HepG2 (cell line): ENCODE measurements at regions not wholly inside any gene's neighbourhood (a gene's known extent, or its start where the extent isn't known, plus 50 kb on each side); places are given as distances from the start of the nearest gene placed in this dataset.

ENCODE experiments used
- EZH2 ChIP-seq: conservative IDR thresholded peaks from 2 replicates; pipeline ENCODE4 v1.6.1; 2012; ENCODE audit warnings: mild to moderate bottlenecking, low read depth, low read length, moderate library complexity
- KAT7 ChIP-seq: IDR thresholded peaks from 2 replicates; pipeline ENCODE4 v1.6.1; 2018; ENCODE audit warnings: borderline replicate concordance, missing compliant biosample characterization
- PCBP1 ChIP-seq: fragments of 200-400 bp; formaldehyde crosslinking; IDR thresholded peaks from 2 replicates; pipeline ENCODE4 v1.6.1; 2017; ENCODE audit warnings: mild to moderate bottlenecking, low read depth, low read length, borderline replicate concordance
- TCF7L2 ChIP-seq: IDR thresholded peaks from 2 replicates; pipeline ENCODE4 v1.6.1; 2011; ENCODE audit warnings: mild to moderate bottlenecking, low read depth, low read length, moderate library complexity
- ZNF263 ChIP-seq: sonication (generic); formaldehyde crosslinking; IDR thresholded peaks from 2 replicates; pipeline ENCODE4 v1.4.0; 2020; ENCODE audit warnings: missing genetic modification reagents
- TF ChIP-seq, protein P1 (sequence below): IDR thresholded peaks from 2 replicates; pipeline ENCODE4 v1.6.1; 2012; ENCODE audit warnings: low read length, improper control_type of control experiment
- TF ChIP-seq, protein P2 (sequence below): sonication (generic); formaldehyde crosslinking; IDR thresholded peaks from 2 replicates; pipeline ENCODE4 v1.5.0; 2020; ENCODE audit warnings: mild to moderate bottlenecking, missing genetic modification reagents, moderate library complexity
- TF ChIP-seq, protein P3 (sequence below): sonication (generic); formaldehyde crosslinking; IDR thresholded peaks from 2 replicates; pipeline ENCODE4 v1.8.1; 2023; ENCODE audit warnings: missing genetic modification reagents, inconsistent platforms, borderline replicate concordance
- TF ChIP-seq, protein P4 (sequence below): sonication (generic); formaldehyde crosslinking; IDR thresholded peaks from 2 replicates; pipeline ENCODE4 v1.9.0; 2021; ENCODE audit warnings: missing genetic modification reagents, borderline replicate concordance

DNA sequence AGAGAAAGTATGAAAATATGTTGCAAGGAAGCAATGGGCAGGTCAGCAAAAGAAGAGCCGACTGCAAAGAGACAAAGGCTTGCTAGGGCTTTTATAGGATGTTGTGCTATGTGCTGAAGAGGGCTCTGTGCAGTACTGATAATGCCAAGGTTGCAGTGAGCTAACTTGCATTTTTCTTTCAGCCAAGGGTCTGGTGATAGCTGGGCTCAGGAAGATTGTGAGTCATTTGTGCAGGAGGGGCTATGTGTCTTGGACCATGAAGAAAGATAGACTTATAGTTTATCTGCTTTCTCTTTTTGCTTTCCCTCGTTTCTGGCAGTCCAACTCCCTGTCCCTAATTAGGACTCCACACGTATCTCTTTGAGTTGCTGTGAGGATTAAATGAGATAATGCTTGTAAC lies 64.5 kb upstream of the LRIG1 start:
- TF ChIP-seq KAT7 (CRISPR knock-in tag) = no peak
- TF ChIP-seq, protein P1, sequence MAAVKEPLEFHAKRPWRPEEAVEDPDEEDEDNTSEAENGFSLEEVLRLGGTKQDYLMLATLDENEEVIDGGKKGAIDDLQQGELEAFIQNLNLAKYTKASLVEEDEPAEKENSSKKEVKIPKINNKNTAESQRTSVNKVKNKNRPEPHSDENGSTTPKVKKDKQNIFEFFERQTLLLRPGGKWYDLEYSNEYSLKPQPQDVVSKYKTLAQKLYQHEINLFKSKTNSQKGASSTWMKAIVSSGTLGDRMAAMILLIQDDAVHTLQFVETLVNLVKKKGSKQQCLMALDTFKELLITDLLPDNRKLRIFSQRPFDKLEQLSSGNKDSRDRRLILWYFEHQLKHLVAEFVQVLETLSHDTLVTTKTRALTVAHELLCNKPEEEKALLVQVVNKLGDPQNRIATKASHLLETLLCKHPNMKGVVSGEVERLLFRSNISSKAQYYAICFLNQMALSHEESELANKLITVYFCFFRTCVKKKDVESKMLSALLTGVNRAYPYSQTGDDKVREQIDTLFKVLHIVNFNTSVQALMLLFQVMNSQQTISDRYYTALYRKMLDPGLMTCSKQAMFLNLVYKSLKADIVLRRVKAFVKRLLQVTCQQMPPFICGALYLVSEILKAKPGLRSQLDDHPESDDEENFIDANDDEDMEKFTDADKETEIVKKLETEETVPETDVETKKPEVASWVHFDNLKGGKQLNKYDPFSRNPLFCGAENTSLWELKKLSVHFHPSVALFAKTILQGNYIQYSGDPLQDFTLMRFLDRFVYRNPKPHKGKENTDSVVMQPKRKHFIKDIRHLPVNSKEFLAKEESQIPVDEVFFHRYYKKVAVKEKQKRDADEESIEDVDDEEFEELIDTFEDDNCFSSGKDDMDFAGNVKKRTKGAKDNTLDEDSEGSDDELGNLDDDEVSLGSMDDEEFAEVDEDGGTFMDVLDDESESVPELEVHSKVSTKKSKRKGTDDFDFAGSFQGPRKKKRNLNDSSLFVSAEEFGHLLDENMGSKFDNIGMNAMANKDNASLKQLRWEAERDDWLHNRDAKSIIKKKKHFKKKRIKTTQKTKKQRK = no peak
- no peak for TF ChIP-seq ZNF263 (CRISPR knock-in tag)
- TF ChIP-seq, protein P2, sequence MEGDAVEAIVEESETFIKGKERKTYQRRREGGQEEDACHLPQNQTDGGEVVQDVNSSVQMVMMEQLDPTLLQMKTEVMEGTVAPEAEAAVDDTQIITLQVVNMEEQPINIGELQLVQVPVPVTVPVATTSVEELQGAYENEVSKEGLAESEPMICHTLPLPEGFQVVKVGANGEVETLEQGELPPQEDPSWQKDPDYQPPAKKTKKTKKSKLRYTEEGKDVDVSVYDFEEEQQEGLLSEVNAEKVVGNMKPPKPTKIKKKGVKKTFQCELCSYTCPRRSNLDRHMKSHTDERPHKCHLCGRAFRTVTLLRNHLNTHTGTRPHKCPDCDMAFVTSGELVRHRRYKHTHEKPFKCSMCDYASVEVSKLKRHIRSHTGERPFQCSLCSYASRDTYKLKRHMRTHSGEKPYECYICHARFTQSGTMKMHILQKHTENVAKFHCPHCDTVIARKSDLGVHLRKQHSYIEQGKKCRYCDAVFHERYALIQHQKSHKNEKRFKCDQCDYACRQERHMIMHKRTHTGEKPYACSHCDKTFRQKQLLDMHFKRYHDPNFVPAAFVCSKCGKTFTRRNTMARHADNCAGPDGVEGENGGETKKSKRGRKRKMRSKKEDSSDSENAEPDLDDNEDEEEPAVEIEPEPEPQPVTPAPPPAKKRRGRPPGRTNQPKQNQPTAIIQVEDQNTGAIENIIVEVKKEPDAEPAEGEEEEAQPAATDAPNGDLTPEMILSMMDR = no peak
- no peak for TF ChIP-seq TCF7L2
- TF ChIP-seq, protein P3, sequence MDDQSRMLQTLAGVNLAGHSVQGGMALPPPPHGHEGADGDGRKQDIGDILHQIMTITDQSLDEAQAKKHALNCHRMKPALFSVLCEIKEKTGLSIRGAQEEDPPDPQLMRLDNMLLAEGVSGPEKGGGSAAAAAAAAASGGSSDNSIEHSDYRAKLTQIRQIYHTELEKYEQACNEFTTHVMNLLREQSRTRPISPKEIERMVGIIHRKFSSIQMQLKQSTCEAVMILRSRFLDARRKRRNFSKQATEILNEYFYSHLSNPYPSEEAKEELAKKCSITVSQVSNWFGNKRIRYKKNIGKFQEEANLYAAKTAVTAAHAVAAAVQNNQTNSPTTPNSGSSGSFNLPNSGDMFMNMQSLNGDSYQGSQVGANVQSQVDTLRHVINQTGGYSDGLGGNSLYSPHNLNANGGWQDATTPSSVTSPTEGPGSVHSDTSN = no peak
- TF ChIP-seq EZH2 = no peak
- TF ChIP-seq, protein P4, sequence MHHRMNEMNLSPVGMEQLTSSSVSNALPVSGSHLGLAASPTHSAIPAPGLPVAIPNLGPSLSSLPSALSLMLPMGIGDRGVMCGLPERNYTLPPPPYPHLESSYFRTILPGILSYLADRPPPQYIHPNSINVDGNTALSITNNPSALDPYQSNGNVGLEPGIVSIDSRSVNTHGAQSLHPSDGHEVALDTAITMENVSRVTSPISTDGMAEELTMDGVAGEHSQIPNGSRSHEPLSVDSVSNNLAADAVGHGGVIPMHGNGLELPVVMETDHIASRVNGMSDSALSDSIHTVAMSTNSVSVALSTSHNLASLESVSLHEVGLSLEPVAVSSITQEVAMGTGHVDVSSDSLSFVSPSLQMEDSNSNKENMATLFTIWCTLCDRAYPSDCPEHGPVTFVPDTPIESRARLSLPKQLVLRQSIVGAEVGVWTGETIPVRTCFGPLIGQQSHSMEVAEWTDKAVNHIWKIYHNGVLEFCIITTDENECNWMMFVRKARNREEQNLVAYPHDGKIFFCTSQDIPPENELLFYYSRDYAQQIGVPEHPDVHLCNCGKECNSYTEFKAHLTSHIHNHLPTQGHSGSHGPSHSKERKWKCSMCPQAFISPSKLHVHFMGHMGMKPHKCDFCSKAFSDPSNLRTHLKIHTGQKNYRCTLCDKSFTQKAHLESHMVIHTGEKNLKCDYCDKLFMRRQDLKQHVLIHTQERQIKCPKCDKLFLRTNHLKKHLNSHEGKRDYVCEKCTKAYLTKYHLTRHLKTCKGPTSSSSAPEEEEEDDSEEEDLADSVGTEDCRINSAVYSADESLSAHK (CRISPR knock-in tag) = no peak
- TF ChIP-seq PCBP1 = no peak
